Endodermal cell (in vitro differentiated cells): ENCODE measurements at regions not wholly inside any gene's neighbourhood (a gene's known extent, or its start where the extent isn't known, plus 50 kb on each side); places are given as distances from the start of the nearest gene placed in this dataset.
"Not testable (repeated sequence)": the region's sequence is repeated elsewhere in the genome, so short reads cannot be mapped to it uniquely, and the experiment has no call there.

ENCODE experiments used
- DNase-seq: peaks from one replicate; pipeline ENCODE4 v3.0.0-alpha.2; 2017
- H3K27ac ChIP-seq: 2 replicates; pipeline ENCODE4 v1.5.1; 2013; ENCODE audit warnings: mild to moderate bottlenecking, low read depth, low read length, moderate library complexity
- H3K27me3 ChIP-seq: 2 replicates; pipeline ENCODE4 v1.6.1; 2013; ENCODE audit warnings: mild to moderate bottlenecking, low read length, moderate library complexity; ENCODE audit not compliant: insufficient read depth, control insufficient read depth, poor library complexity, severe bottlenecking
- H3K36me3 ChIP-seq: 2 replicates; pipeline ENCODE4 v1.7.0; 2013; ENCODE audit warnings: mild to moderate bottlenecking, low read length, moderate library complexity; ENCODE audit not compliant: control insufficient read depth, insufficient read depth
- H3K4me1 ChIP-seq: one replicate; pipeline ENCODE4 v1.7.0; 2013; ENCODE audit warnings: low read length; ENCODE audit not compliant: control insufficient read depth, insufficient read depth
- H3K4me3 ChIP-seq: 2 replicates; pipeline ENCODE4 v1.5.1; 2013; ENCODE audit warnings: mild to moderate bottlenecking, low read length, moderate library complexity
- H3K9ac ChIP-seq: 2 replicates; pipeline ENCODE4 v1.6.1; 2013; ENCODE audit warnings: mild to moderate bottlenecking, low read length, moderate library complexity; ENCODE audit not compliant: poor library complexity, severe bottlenecking; ENCODE audit errors: extremely low read depth
- H3K9me3 ChIP-seq: 2 replicates; pipeline ENCODE4 v1.6.1; 2013; ENCODE audit warnings: mild to moderate bottlenecking, low read length, moderate library complexity; ENCODE audit not compliant: control insufficient read depth
- H3K27ac Mint-ChIP-seq: 2 replicates; pipeline ENCODE4 v1.8.0; 2020; ENCODE audit warnings: mixed read lengths
- H3K27me3 Mint-ChIP-seq: 2 replicates; pipeline ENCODE4 v1.8.0; 2021; ENCODE audit warnings: mild to moderate bottlenecking, mixed read lengths; ENCODE audit not compliant: insufficient read depth
- H3K36me3 Mint-ChIP-seq: 2 replicates; pipeline ENCODE4 v1.8.0; 2020; ENCODE audit warnings: low read depth, mixed read lengths
- H3K4me1 Mint-ChIP-seq: 2 replicates; pipeline ENCODE4 v1.8.0; 2020; ENCODE audit warnings: mixed read lengths
- H3K4me3 Mint-ChIP-seq: 2 replicates; pipeline ENCODE4 v1.8.0; 2020; ENCODE audit warnings: mild to moderate bottlenecking, moderate library complexity, mixed read lengths
- H3K9me3 Mint-ChIP-seq: 2 replicates; pipeline ENCODE4 v1.8.0; 2020; ENCODE audit warnings: mild to moderate bottlenecking, mixed read lengths
- CTCF ChIP-seq: fragments of 200-600 bp; sonication (generic); conservative IDR thresholded peaks from 2 replicates; pipeline ENCODE4 v1.5.0; 2021; ENCODE audit warnings: antibody characterized with exemption, mild to moderate bottlenecking
- WGBS, 2 experiments: methylation state at CpG; one replicate each; pipeline versions ENCODE4 v1.1.5 to v1.1.7; 2013; ENCODE audit warnings: missing lambda C conversion rate in 2 of 2, mixed read lengths in 1 of 2; ENCODE audit not compliant: insufficient coverage in 1 of 2, insufficient read length in 1 of 2; 5-methylcytosine and 5-hydroxymethylcytosine counted together

GRCh38 chr14:105770619-105771216 lies 244.3 kb downstream of the TMEM121 start:
- H3K27ac ChIP-seq, H3K27ac Mint-ChIP-seq, H3K9ac ChIP-seq, H3K9me3 ChIP-seq, H3K4me1 Mint-ChIP-seq, H3K36me3 Mint-ChIP-seq, H3K27me3 Mint-ChIP-seq, H3K36me3 ChIP-seq, DNase-seq, H3K4me3 Mint-ChIP-seq, H3K4me1 ChIP-seq, H3K4me3 ChIP-seq, H3K27me3 ChIP-seq: not testable (repeated sequence)
- H3K9me3 Mint-ChIP-seq = peaks cover 74% of the 10 kb centered on the region
- WGBS, 2 experiments = 61 to 75% methylated on average over 2 to 10 of the region's 14 CpGs

- not testable (repeated sequence) for DNase-seq
Measured at GRCh38 chr14:105771261-105772226, 245.2 kb downstream of the TMEM121 start.

GRCh38 chr14:105772710-105773250 lies 246.4 kb downstream of the TMEM121 start:
- not testable (repeated sequence) for H3K36me3 ChIP-seq, H3K4me1 Mint-ChIP-seq, H3K9ac ChIP-seq, H3K27me3 ChIP-seq, H3K9me3 ChIP-seq, H3K36me3 Mint-ChIP-seq, H3K4me3 Mint-ChIP-seq, H3K27ac ChIP-seq, H3K27ac Mint-ChIP-seq, DNase-seq, H3K27me3 Mint-ChIP-seq, H3K4me1 ChIP-seq, H3K4me3 ChIP-seq
- peaks cover 77% of the 10 kb centered on the region for H3K9me3 Mint-ChIP-seq
- 62 to 68% methylated on average over 5 to 10 of the region's 11 CpGs for WGBS, 2 experiments

More at GRCh38 chr14:105771261-105772226, 245.2 kb downstream of the TMEM121 start:
- not testable (repeated sequence) for H3K27ac ChIP-seq, H3K9me3 ChIP-seq, H3K36me3 Mint-ChIP-seq, H3K9ac ChIP-seq, H3K4me1 Mint-ChIP-seq, H3K27ac Mint-ChIP-seq, H3K36me3 ChIP-seq, H3K4me3 Mint-ChIP-seq, H3K4me3 ChIP-seq, H3K27me3 Mint-ChIP-seq, H3K27me3 ChIP-seq, H3K4me1 ChIP-seq
- WGBS, 2 experiments = 81 to 86% methylated on average over 3 to 18 of the region's 35 CpGs
- peaks cover 75% of the 10 kb centered on the region for H3K9me3 Mint-ChIP-seq

GRCh38 chr14:105773584-105773983 lies 247.2 kb downstream of the TMEM121 start:
- TF ChIP-seq CTCF = no peak
- no peaks in the 10 kb centered on the region for H3K27me3 Mint-ChIP-seq
- H3K27ac Mint-ChIP-seq = no peak overlapping the region
- no peak overlapping the region for H3K4me3 ChIP-seq
- H3K4me1 ChIP-seq = no peaks in the 10 kb centered on the region
- peaks cover 10% of the 10 kb centered on the region for H3K9me3 ChIP-seq
- H3K4me3 Mint-ChIP-seq = no peak overlapping the region
- H3K9me3 Mint-ChIP-seq = peaks cover 86% of the 10 kb centered on the region
- H3K36me3 Mint-ChIP-seq = no peaks in the 10 kb centered on the region
- DNase-seq = no peak
- no peak overlapping the region for H3K9ac ChIP-seq
- no peaks in the 10 kb centered on the region for H3K27me3 ChIP-seq
- no peaks in the 10 kb centered on the region for H3K36me3 ChIP-seq
- no peak overlapping the region for H3K27ac ChIP-seq
- WGBS, 2 experiments = 30 to 38% methylated on average over 1 to 3 of the region's 3 CpGs
- H3K4me1 Mint-ChIP-seq = no peaks in the 10 kb centered on the region
